HG03064 (cell line): ENCODE measurements at regions not wholly inside any gene's neighbourhood (a gene's known extent, or its start where the extent isn't known, plus 50 kb on each side); places are given as distances from the start of the nearest gene placed in this dataset.

ENCODE experiments used
- ATAC-seq: cut with Tn5 transposase; IDR thresholded peaks from one replicate; pipeline ENCODE4 v1.9.1; 2021; ENCODE audit warnings: low read depth; ENCODE audit not compliant: unreplicated experiment

DNA sequence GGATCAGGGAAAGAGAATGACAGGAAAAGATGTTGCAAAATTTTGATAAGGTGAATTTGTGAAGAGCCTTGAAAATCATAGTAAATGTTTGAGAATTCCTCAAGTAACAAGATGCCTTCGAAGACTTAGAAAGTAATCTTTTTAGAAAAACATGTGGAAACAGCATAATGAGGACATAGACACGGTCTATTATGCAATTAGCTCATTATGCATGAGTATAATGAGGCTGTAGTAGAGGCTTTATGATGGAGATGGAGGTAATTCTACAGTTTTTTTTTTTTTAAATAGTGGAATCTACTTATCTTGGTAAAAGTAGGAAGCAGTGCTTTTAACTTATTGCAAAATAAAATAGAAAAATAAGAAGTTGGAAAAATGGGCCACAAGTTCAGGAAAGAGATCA lies 1329.1 kb upstream of the SPRY2 start:
- no peak for ATAC-seq

DNA sequence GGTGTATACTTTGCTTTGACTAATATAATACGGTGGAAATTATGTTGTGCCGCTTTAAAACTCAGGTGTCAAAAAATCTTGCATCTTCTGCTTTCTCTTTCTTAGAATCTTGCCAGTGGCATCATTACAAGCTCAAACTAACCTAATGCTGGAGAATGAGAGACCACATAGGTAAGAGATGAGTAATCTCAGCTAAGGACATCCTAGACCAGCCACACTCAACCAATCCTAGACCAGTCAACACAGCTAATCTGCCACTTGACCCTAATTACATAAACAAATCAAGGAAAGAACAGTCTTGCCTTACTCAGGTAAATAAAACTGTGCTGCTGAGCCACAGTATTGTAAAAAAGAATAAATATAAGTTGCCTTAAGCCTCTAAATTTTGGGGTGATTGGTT lies 1323.9 kb upstream of the SPRY2 start:
- no peak for ATAC-seq

GRCh38 chr13:81659984-81660383 lies 1319.1 kb upstream of the SPRY2 start:
- no peak for ATAC-seq

DNA sequence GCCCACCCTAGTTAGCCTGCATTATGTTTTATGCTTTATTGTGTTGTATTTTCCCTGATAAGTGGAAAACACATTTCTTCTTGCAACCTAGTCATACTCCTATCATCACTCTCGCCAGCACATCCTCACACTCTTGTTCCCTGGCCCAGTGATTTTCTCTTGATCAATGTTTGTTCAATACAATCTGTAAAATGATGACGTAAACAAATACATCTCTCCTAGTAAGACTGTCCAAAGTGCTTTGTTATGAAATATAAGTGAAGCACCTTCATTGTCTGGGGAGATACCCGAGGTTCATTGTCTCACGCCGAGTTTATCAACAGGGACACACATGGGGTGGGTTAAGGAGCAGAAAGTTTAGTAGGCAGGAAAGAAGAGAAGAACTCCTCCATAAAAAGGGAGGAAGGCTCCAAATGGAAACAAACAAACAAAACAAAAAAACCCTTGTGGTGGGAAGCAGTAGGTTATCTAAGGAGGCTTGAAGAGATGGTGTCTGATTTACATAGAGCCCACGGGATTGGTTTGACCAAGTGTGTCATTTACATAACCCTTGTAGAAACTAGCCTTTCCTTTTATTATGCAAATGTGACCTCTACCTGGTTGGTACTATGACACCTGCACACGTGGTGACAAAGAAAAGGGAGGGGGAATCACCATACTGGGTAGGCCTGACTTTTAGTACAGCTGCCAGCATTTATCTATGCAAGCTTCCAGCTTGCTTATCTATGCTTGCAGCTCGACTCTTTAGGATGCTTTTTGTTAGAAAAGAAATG lies 1317.9 kb upstream of the SPRY2 start:
- no peak for ATAC-seq

DNA sequence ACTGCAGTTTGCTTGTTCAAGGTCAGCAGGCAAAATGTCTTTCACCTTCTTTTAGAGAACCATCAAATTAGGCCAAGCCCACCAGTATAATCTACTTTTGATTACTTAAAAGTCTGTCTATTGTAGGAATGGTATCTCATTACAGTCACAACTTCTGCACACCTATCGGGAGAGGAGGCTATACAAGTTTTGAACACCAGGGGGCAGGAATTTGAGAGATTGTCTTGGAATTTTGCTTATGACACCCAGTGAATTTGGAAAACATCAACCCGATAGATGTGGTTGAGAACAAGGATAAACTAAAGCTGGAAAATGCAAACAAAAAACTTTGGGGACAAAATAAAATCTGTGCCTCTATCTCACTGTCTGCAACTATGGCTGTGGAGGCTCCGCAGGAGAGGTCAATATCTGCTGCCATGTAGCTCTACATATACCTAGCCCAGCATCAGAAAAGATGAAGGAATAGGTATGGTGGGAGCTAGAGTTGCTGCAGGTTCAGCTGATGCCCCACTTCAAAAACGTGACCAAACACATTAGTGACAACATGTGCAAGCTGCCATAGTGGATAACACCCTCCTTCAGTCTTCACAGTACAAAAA lies 1299.2 kb upstream of the SPRY2 start:
- ATAC-seq = no peak

DNA sequence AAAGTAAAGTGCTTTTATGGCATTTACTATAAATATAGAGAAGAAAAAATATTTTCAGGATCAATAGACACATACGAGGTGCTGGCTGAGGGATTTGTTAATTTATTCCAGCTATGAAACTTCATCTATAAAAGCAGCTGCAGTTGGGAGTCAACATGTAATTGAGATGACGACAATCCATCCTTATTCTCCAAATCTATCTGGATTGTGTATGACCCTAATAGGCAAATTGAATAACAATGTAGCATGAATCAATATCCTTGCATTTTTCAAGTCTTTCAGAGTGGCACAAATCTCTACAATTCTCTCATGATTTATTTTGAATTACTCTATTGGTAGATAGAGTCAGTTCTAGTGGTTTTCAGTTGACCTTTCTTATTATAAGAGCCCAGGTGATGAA lies 1296.5 kb upstream of the SPRY2 start:
- no peak for ATAC-seq

GRCh38 chr13:81636120-81636519 lies 1295.2 kb upstream of the SPRY2 start:
- ATAC-seq = no peak

- no peak for ATAC-seq
Measured at GRCh38 chr13:81615031-81615430, 1274.1 kb upstream of the SPRY2 start.

DNA sequence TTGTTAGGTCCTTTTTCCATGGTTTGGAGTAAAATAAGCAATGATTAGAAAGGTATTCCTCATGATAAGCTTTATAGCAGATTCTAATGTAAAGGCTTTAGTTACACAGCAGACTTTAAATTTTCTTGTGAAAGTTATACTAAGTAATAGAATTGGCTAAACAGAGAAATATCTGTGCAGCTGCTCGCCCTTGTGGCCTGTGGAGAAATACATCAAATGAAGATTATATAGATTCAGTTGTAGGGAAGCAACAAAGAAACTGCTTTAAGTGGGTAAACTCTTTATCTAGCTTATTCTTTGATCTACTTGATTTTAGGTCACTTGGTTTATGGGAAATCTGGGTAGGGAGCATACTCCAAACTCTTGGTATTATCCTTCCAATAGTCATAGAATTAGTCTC lies 1269.7 kb upstream of the SPRY2 start:
- no peak for ATAC-seq

DNA sequence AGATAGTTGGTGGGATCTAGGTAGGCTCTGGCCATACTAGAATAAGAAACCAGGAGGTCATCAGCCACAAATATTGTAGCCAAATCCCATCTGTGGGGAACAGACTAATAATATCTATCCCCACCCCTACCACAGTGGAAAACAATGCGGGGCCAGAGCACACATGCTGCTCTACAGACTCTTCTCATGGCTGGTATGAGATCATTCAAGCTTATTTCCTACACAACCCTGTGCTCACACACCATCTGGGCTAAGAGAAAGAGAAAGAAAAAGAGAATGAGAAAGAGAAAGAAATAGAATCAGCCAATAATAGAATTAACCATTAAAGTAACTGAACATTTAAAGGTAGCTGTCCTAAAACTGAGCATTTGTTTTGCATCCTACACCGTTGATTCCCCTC lies 1268.4 kb upstream of the SPRY2 start:
- no peak for ATAC-seq

- ATAC-seq = no peak
Measured at GRCh38 chr13:81606074-81606473, 1265.1 kb upstream of the SPRY2 start.

GRCh38 chr13:81602241-81602640 lies 1261.3 kb upstream of the SPRY2 start:
- no peak for ATAC-seq

DNA sequence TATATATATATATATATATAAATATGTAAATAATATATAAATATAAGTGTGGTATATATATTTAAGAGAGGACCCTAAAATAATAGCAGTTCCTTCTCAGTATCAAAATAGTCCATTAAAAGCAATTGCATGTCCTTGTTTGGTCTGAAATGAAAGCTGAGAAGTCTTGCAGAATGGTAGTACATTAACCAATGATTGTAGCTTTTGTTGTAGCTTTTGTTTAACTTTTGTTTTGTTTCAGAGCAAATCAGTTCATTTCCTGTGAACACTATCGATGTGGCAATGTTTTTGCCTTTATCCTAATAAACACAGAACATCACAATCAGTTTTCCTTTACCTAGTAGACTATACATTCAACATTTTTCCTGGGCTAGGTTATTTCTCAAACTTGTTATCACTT lies 1256.2 kb upstream of the SPRY2 start:
- no peak for ATAC-seq

DNA sequence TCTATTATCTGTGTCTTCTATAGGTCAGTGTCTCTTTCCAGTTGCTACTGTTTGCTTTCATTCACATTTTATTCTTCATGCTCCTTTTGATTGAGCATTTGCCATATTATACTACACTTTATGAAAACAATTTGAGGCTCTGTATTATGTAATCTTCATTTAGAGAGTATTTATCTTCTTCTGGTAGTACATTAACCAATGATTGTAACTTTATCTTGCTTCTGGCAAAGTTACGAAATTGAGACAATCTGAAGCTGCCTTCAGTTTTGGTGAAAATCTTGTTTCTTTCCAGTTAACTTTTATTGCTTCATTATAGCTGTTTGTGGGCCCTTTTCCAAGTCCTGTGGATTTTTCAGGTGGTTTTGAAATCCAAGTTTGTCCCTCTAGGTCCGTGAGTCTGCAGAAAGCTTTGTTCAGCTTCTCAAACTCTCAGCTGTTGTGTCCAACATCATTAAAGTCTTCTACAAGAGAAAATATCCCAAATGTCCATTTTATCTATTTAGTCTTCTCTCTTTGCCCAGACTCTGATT lies 1255.4 kb upstream of the SPRY2 start:
- no peak for ATAC-seq

GRCh38 chr13:81591528-81592220 lies 1250.7 kb upstream of the SPRY2 start:
- no peak for ATAC-seq

DNA sequence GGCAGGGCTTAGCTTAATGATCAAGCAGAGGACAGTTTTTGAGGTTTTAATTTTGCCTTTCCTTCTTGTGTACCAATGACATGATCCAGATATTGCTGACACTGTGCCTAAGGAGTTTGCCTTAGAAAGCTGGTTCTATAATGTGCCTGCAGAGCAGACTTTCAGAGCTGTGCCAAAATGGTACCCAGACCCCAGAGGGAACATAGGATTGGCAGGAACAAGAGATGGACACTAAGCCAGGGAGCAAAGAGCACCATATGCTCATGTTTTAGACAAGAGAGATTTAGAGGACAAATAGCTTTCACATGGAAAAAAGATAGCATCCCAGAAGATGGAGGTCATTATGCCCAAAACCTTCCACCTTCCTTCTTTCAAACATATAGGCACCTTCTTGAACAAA lies 1241.5 kb upstream of the SPRY2 start:
- no peak for ATAC-seq

- ATAC-seq = no peak
Measured at GRCh38 chr13:81577601-81578195, 1236.8 kb upstream of the SPRY2 start.

GRCh38 chr13:81568824-81569223 lies 1227.9 kb upstream of the SPRY2 start:
- ATAC-seq = no peak

GRCh38 chr13:81565849-81566248 lies 1224.9 kb upstream of the SPRY2 start:
- ATAC-seq = no peak

- no peak for ATAC-seq
Measured at GRCh38 chr13:81563091-81563490, 1222.2 kb upstream of the SPRY2 start.

- no peak for ATAC-seq
Measured at GRCh38 chr13:81562598-81562997, 1221.7 kb upstream of the SPRY2 start.
